Panc1 (cell line): ENCODE measurements at regions not wholly inside any gene's neighbourhood (a gene's known extent, or its start where the extent isn't known, plus 50 kb on each side); places are given as distances from the start of the nearest gene placed in this dataset.

Experiments used
- ATAC-seq: fragments of 200-7000 bp; cut with Tn5 transposase; 2 replicates; pipeline ENCODE4 v1.9.1; 2020; ENCODE audit warnings: mild to moderate bottlenecking, moderate library complexity
- BruUV-seq: library from RNA; stranded (reverse); fragments of 400-500 nt; replicated peaks from 2 replicates; lab custom pipeline; 2021; lab: Mats Ljungman, UMichigan
- CTCF ChIA-PET: fragments of 300-600 bp; sonication (Branson Sonifier 250); formaldehyde crosslinking; loops from one replicate; lab custom pipeline; 2022; ENCODE audit warnings: antibody characterized with exemption; lab: Charles Lee
- POLR2A ChIA-PET: fragments of 300-600 bp; sonication (Branson Sonifier 250); formaldehyde crosslinking; loops from one replicate; lab custom pipeline; 2022; ENCODE audit warnings: antibody characterized with exemption; lab: Charles Lee
- DNase-seq: peaks from one replicate; pipeline ENCODE4 v3.0.0-alpha.2; 2010; ENCODE audit warnings: low read depth, low spot score
- H3K27ac ChIP-seq: 2 replicates; pipeline ENCODE4 v1.5.1; 2011; ENCODE audit warnings: mild to moderate bottlenecking, low read length, inconsistent platforms
- H3K27me3 ChIP-seq: fragments of 200-500 bp; sonication (Bioruptor generic); 2 replicates; pipeline ENCODE4 v1.6.0; 2014; ENCODE audit warnings: low read length, inconsistent platforms; ENCODE audit not compliant: control insufficient read depth, insufficient read depth
- H3K36me3 ChIP-seq: fragments of 200-500 bp; sonication (Bioruptor generic); 2 replicates; pipeline ENCODE4 v1.5.1; 2014; ENCODE audit warnings: inconsistent platforms, mild to moderate bottlenecking, low read length, moderate library complexity; ENCODE audit not compliant: control insufficient read depth, insufficient read depth
- H3K4me1 ChIP-seq: 2 replicates; pipeline ENCODE4 v1.5.1; 2011; ENCODE audit warnings: inconsistent platforms, mild to moderate bottlenecking, low read length, moderate library complexity; ENCODE audit not compliant: control insufficient read depth, insufficient read depth
- H3K4me3 ChIP-seq, 2 experiments: 2 replicates each; pipeline ENCODE4 v1.5.1; 2011 to 2012; ENCODE audit warnings: low read depth in 2 of 2, low read length in 2 of 2, mild to moderate bottlenecking in 2 of 2, inconsistent platforms in 1 of 2, moderate library complexity in 1 of 2
- H3K9me3 ChIP-seq: fragments of 200-500 bp; sonication (Bioruptor generic); 2 replicates; pipeline ENCODE4 v1.5.1; 2014; ENCODE audit warnings: low read depth, mild to moderate bottlenecking, inconsistent platforms, low read length, moderate library complexity; ENCODE audit not compliant: control insufficient read depth, insufficient read depth
- CTCF ChIP-seq: fragments of 450-650 bp; IDR thresholded peaks from 2 replicates; pipeline ENCODE4 v1.5.1; 2017; ENCODE audit warnings: mild to moderate bottlenecking
- POLR2AphosphoS5 ChIP-seq: IDR thresholded peaks from 2 replicates; pipeline ENCODE4 v1.6.1; 2012; ENCODE audit warnings: mild to moderate bottlenecking, low read depth, low read length, moderate library complexity
- REST ChIP-seq, 2 experiments: IDR thresholded peaks; 2 replicates each; pipeline ENCODE4 v1.6.1; 2011 to 2012; ENCODE audit warnings: low read depth in 2 of 2, control low read depth in 1 of 2, low read length in 1 of 2, mild to moderate bottlenecking in 1 of 2, moderate library complexity in 1 of 2; ENCODE audit not compliant: insufficient read depth in 1 of 2
- SIN3A ChIP-seq: IDR thresholded peaks from 2 replicates; pipeline ENCODE4 v1.6.1; 2012; ENCODE audit warnings: low read depth, mild to moderate bottlenecking, low read length, moderate library complexity, borderline replicate concordance; ENCODE audit not compliant: insufficient read depth
- TCF7L2 ChIP-seq: IDR thresholded peaks from 2 replicates; pipeline ENCODE4 v1.6.1; 2011; ENCODE audit warnings: mild to moderate bottlenecking, low read depth, low read length, inconsistent platforms
- in situ Hi-C: cut with HindIII; loops from 2 replicates; pipeline ENCODE4 v1.10.0; 2016; ENCODE audit warnings: low sequenced_read_pairs, low pct_unique_long_range_greater_than_20kb
- intact Hi-C: fragments of 100-400 bp; cut with micrococcal nuclease; formaldehyde crosslinking; loops from one replicate; pipeline ENCODE4 v1.10.0; 2022; ENCODE audit not compliant: unreplicated experiment

GRCh38 chr14:98269533-98269932 is 1002.5 kb downstream of the BCL11B start:
- Histone ChIP-seq H3K4me3 (no peak overlapping the region), H3K27ac (no peak overlapping the region), H3K9me3 (no peaks in the 10 kb centered on the region), H3K27me3 (no peaks in the 10 kb centered on the region), H3K4me1 (no peaks in the 10 kb centered on the region), H3K36me3 (no peaks in the 10 kb centered on the region)
- BruUV-seq: no TSS peak
- in situ Hi-C loops: no loop called here
- intact Hi-C loops: no loop called here
- POLR2A ChIA-PET: no interaction called here
- ATAC-seq (no peak), DNase-seq (no peak)
- no peak for TF ChIP-seq REST (IDR thresholded peaks at IDR 0.05; ENCODE audit: insufficient read depth in 1 of 2, low read depth in 2 of 2, low read length in 1 of 2)
- no peak for TF ChIP-seq TCF7L2
- TF ChIP-seq CTCF: no peak
- no peak for TF ChIP-seq POLR2AphosphoS5
- TF ChIP-seq SIN3A: no peak
- CTCF ChIA-PET: no interaction called here

- no peaks in the 10 kb centered on the region for H3K36me3 ChIP-seq
- no peaks in the 10 kb centered on the region for H3K4me1 ChIP-seq
- no peak for TF ChIP-seq TCF7L2
- TF ChIP-seq CTCF: no peak
- TF ChIP-seq SIN3A: no peak
- no peak for TF ChIP-seq POLR2AphosphoS5
- no peak for TF ChIP-seq REST (IDR thresholded peaks at IDR 0.05; ENCODE audit: insufficient read depth in 1 of 2, low read depth in 2 of 2, low read length in 1 of 2)
- H3K4me3 ChIP-seq: no peak overlapping the region
- in situ Hi-C loops: no loop called here
- H3K27ac ChIP-seq: no peak overlapping the region
- H3K9me3 ChIP-seq: no peaks in the 10 kb centered on the region
- POLR2A ChIA-PET: no interaction called here
- CTCF ChIA-PET: no interaction called here
- no TSS peak for BruUV-seq
- ATAC-seq (no peak), DNase-seq (no peak)
- H3K27me3 ChIP-seq: no peaks in the 10 kb centered on the region
- intact Hi-C loops: no loop called here
Observed at GRCh38 chr14:98270201-98270600, 1001.8 kb downstream of the BCL11B start.
